ENCODE measurements at regions not wholly inside any gene's neighbourhood (a gene's known extent, or its start where the extent isn't known, plus 50 kb on each side); places are given as distances from the start of the nearest gene placed in this dataset.
A peak's percentile ranks its signal among the peaks of the same experiment; 100 is the strongest.

GRCh38 chr14:34355584-34356263, 106.3 kb downstream of the SPTSSA start:
- H3K4me2 ChIP-seq: no peak overlapping the region
- H3K27me3 ChIP-seq: no peaks in the 10 kb centered on the region
- peaks cover 5% of the 10 kb centered on the region for H3F3A ChIP-seq (ENCODE audit: low read depth)
- no peaks in the 10 kb centered on the region for H3K9me3 ChIP-seq (ENCODE audit: low read depth)
- peaks cover 9% of the 10 kb centered on the region for H3K4me1 ChIP-seq
- no peak overlapping the region for H3K4me3 Mint-ChIP-seq
- H3K4me1 Mint-ChIP-seq: peaks cover 14% of the 10 kb centered on the region
- no peaks in the 10 kb centered on the region for H3K79me2 ChIP-seq (ENCODE audit: low read depth)
- no peak for DNase-seq (ENCODE audit: low spot score)
- no peak overlapping the region for H3K9ac ChIP-seq
- H2AFZ ChIP-seq (replicated peaks): no peak overlapping the region
- no peak overlapping the region for H3K4me3 ChIP-seq
- H3K9me3 Mint-ChIP-seq: no peaks in the 10 kb centered on the region
- peaks cover 2% of the 10 kb centered on the region for H3K27me3 Mint-ChIP-seq (ENCODE audit: insufficient read depth, low read depth)
- H3K36me3 Mint-ChIP-seq: no peaks in the 10 kb centered on the region
- H3K36me3 ChIP-seq: no peaks in the 10 kb centered on the region
- TF ChIP-seq EZH2phosphoT487 (IDR thresholded peaks at IDR 0.05) (no peak), CTCF (IDR thresholded peaks at IDR 0.05) (no peak), EZH2 (IDR thresholded peaks at IDR 0.05) (no peak)
- H3K27ac ChIP-seq: no peak overlapping the region
- H3K27ac Mint-ChIP-seq: peak overlapping the region; percentile 8
- H4K20me1 ChIP-seq (ENCODE audit: low read depth): no peaks in the 10 kb centered on the region

GRCh38 chr14:34354556-34354955, 107.5 kb downstream of the SPTSSA start:
- Mint-ChIP-seq H3K27me3 (ENCODE audit: insufficient read depth, low read depth) (peaks cover 2% of the 10 kb centered on the region), H3K4me3 (no peak overlapping the region), H3K27ac (no peak overlapping the region), H3K9me3 (no peaks in the 10 kb centered on the region), H3K36me3 (no peaks in the 10 kb centered on the region), H3K4me1 (peaks cover 8% of the 10 kb centered on the region)
- Histone ChIP-seq H3K9me3 (ENCODE audit: low read depth) (no peaks in the 10 kb centered on the region), H2AFZ (replicated peaks) (no peak overlapping the region), H3K4me3 (no peak overlapping the region), H3K79me2 (ENCODE audit: low read depth) (no peaks in the 10 kb centered on the region), H3K36me3 (no peaks in the 10 kb centered on the region), H4K20me1 (ENCODE audit: low read depth) (no peaks in the 10 kb centered on the region), H3K27ac (no peak overlapping the region), H3K9ac (no peak overlapping the region), H3K4me1 (peaks cover 3% of the 10 kb centered on the region), H3K4me2 (no peak overlapping the region), H3K27me3 (no peaks in the 10 kb centered on the region), H3F3A (ENCODE audit: low read depth) (peaks cover 6% of the 10 kb centered on the region)
- DNase-seq (ENCODE audit: low spot score): no peak
- TF ChIP-seq CTCF (IDR thresholded peaks at IDR 0.05) (no peak), EZH2phosphoT487 (IDR thresholded peaks at IDR 0.05) (no peak), EZH2 (IDR thresholded peaks at IDR 0.05) (no peak)

DNA sequence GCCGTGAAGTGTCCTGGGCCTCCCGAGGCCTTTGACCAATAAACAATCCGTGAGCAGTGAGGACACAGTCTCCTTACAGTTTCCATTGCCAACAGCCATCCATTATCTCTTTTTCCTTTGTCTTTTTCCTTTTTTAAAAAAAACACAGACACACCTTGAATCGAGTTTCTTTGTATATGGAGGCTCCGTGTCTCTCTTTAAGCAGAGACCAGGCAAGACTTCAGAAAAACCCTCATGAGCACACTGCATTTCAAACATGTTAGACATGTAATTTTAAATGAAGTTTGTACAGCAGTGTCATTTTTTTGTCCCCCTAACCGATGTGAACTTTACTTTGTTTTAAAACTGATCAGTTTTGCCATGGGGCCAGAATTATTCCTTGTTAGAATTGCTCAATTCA, 111.1 kb downstream of the SPTSSA start:
- Histone ChIP-seq H3K4me1 (no peaks in the 10 kb centered on the region), H3K9me3 (ENCODE audit: low read depth) (no peaks in the 10 kb centered on the region), H4K20me1 (ENCODE audit: low read depth) (no peaks in the 10 kb centered on the region), H2AFZ (replicated peaks) (no peak overlapping the region), H3K9ac (no peak overlapping the region), H3K27ac (no peak overlapping the region), H3F3A (ENCODE audit: low read depth) (peaks cover 12% of the 10 kb centered on the region), H3K4me3 (no peak overlapping the region), H3K36me3 (no peaks in the 10 kb centered on the region), H3K4me2 (no peak overlapping the region), H3K79me2 (ENCODE audit: low read depth) (no peaks in the 10 kb centered on the region), H3K27me3 (no peaks in the 10 kb centered on the region)
- Mint-ChIP-seq H3K4me3 (no peak overlapping the region), H3K9me3 (peaks cover 12% of the 10 kb centered on the region), H3K36me3 (no peaks in the 10 kb centered on the region), H3K4me1 (peaks cover 4% of the 10 kb centered on the region), H3K27me3 (ENCODE audit: insufficient read depth, low read depth) (peaks cover 6% of the 10 kb centered on the region), H3K27ac (no peak overlapping the region)
- TF ChIP-seq EZH2 (IDR thresholded peaks at IDR 0.05) (no peak), EZH2phosphoT487 (IDR thresholded peaks at IDR 0.05) (no peak), CTCF (IDR thresholded peaks at IDR 0.05) (no peak)
- DNase-seq (ENCODE audit: low spot score): no peak
